ENCODE measurements at regions not wholly inside any gene's neighbourhood (a gene's known extent, or its start where the extent isn't known, plus 50 kb on each side); places are given as distances from the start of the nearest gene placed in this dataset.
"Not testable (repeated sequence)": the region's sequence is repeated elsewhere in the genome, so short reads cannot be mapped to it uniquely, and the experiment has no call there.

DNA sequence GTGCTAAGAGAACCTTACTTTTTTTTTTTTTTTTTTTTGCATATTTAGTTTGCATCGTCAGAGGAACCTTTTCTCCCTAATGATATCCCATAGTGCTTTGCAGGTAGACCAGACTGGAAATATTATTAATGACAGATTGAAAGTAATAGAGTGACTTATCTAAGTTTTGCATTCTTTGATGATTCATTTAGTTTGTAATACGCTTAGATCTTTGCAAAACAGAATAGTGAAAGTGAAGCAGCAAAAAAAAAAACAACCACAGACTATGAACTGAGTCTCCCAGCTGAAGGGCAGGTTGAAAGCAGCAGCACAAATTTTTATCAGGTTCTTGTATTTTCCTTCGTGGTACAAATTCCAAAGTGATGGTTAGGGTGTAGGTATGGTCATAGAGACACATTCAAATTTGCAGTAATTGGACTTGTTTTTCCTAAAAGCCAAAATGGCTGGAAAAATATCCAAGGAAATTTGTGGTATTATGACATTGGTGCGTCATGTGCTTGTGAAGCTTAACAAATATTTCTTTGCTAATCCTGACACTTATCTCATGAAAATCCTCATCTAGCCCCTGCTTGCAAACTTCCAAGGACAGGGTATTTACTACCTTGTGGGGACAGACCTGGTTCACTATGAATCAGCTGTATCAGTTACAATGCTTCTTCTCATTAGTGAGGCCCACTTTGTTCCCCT is 81.8 kb upstream of the CREB5 start:
- H3K9me3 ChIP-seq (ENCODE audit: low read length) = no peaks in the 10 kb centered on the region
- H3K79me2 ChIP-seq (ENCODE audit: insufficient read depth, low read depth, low read length) = no peaks in the 10 kb centered on the region
- ChIA-PET CTCF (ENCODE audit: unreplicated experiment) (no interaction called here), POLR2A (interaction anchor here (0.6 to 1.4 kb wide), 6 partner anchors 15 to 452 kb away, joined by 3 to 5 read pairs (median 3); no protein-coding TSS in a partner anchor)
- H3K4me3 ChIP-seq (ENCODE audit: low read depth, low read length, poor library complexity, severe bottlenecking) = no peak overlapping the region
- H3K36me3 ChIP-seq (ENCODE audit: insufficient read depth, low read length) = no peaks in the 10 kb centered on the region
- H3K9me2 ChIP-seq (ENCODE audit: insufficient read depth, low read length) = no peaks in the 10 kb centered on the region
- no peaks in the 10 kb centered on the region for H4K20me1 ChIP-seq (ENCODE audit: insufficient read depth, low read length)
- H2AFZ ChIP-seq (ENCODE audit: low read length) = no peak overlapping the region
- H3K4me2 ChIP-seq (ENCODE audit: low read length) = no peak overlapping the region
- DNase-seq (ENCODE audit: low spot score) = no peak
- intact Hi-C loops (cut with micrococcal nuclease; ENCODE audit: unreplicated experiment) = no loop called here
- H3K4me1 ChIP-seq (ENCODE audit: insufficient read depth, low read length, poor library complexity, severe bottlenecking) = no peaks in the 10 kb centered on the region
- BruUV-seq (replicated peaks) = no TSS peak
- no peak overlapping the region for H3K27ac ChIP-seq (ENCODE audit: low read depth, low read length, poor library complexity, severe bottlenecking)
- TF ChIP-seq EZH2phosphoT487 (IDR thresholded peaks at IDR 0.05; ENCODE audit: borderline replicate concordance, low read depth, low read length) = no peak
- TF ChIP-seq, protein P1, sequence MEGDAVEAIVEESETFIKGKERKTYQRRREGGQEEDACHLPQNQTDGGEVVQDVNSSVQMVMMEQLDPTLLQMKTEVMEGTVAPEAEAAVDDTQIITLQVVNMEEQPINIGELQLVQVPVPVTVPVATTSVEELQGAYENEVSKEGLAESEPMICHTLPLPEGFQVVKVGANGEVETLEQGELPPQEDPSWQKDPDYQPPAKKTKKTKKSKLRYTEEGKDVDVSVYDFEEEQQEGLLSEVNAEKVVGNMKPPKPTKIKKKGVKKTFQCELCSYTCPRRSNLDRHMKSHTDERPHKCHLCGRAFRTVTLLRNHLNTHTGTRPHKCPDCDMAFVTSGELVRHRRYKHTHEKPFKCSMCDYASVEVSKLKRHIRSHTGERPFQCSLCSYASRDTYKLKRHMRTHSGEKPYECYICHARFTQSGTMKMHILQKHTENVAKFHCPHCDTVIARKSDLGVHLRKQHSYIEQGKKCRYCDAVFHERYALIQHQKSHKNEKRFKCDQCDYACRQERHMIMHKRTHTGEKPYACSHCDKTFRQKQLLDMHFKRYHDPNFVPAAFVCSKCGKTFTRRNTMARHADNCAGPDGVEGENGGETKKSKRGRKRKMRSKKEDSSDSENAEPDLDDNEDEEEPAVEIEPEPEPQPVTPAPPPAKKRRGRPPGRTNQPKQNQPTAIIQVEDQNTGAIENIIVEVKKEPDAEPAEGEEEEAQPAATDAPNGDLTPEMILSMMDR (conservative IDR thresholded peaks at IDR 0.05; ENCODE audit: low read length) = no peak

DNA sequence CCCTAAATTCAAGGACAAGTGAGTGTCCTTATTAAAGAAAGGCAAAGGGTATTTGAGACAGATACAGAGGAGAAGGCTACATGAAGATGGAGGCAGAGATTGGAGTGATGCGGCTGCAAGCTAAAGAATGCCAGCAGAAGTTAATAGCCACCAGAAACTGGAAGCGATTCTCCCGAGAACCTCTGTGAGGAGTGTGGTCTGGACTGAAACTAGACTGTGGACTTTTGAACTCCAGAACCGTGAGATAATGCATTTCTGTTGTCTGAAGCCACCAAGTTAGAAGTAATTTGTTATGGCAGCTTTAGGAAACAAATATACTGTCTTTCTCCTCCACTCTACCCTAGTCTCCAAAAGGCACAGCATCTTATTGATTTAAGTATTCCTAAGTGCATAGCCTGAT is 80.3 kb upstream of the CREB5 start:
- Histone ChIP-seq H3K9me2 (ENCODE audit: insufficient read depth, low read length) (no peaks in the 10 kb centered on the region), H2AFZ (ENCODE audit: low read length) (no peak overlapping the region), H3K4me3 (ENCODE audit: low read depth, low read length, poor library complexity, severe bottlenecking) (no peak overlapping the region), H3K27ac (ENCODE audit: low read depth, low read length, poor library complexity, severe bottlenecking) (no peak overlapping the region), H3K36me3 (ENCODE audit: insufficient read depth, low read length) (no peaks in the 10 kb centered on the region), H3K4me1 (ENCODE audit: insufficient read depth, low read length, poor library complexity, severe bottlenecking) (no peaks in the 10 kb centered on the region), H3K4me2 (ENCODE audit: low read length) (no peak overlapping the region), H4K20me1 (ENCODE audit: insufficient read depth, low read length) (no peaks in the 10 kb centered on the region), H3K79me2 (ENCODE audit: insufficient read depth, low read depth, low read length) (no peaks in the 10 kb centered on the region), H3K9me3 (ENCODE audit: low read length) (no peaks in the 10 kb centered on the region)
- intact Hi-C loops (cut with micrococcal nuclease; ENCODE audit: unreplicated experiment) = no loop called here
- ChIA-PET CTCF (ENCODE audit: unreplicated experiment) (no interaction called here), POLR2A (interaction anchor here (1.3 kb wide), 2 partner anchors 18 to 97 kb away, joined by 3 to 5 read pairs; no protein-coding TSS in a partner anchor)
- DNase-seq (ENCODE audit: low spot score) = no peak
- TF ChIP-seq, protein P1 (conservative IDR thresholded peaks at IDR 0.05; ENCODE audit: low read length) = no peak
- no peak for TF ChIP-seq EZH2phosphoT487 (IDR thresholded peaks at IDR 0.05; ENCODE audit: borderline replicate concordance, low read depth, low read length)
- no TSS peak for BruUV-seq (replicated peaks)

DNA sequence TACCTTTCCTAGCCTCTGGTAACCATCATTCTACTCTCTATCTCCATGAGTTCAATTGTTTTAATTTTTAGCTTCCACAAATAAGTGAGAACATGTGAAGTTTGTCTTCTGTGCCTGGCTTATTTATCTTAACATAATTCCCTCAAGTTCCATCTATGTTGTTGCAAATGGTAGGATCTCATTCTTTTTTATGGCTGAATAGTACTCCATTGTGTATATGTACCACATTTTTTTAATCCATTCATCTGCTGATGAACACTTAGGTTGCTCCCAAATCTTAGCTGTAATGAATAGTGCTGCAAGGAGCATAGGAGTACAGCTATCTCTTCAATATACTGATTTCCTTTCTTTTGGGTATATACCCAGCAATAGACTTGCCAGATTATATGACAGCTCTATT is 78.8 kb upstream of the CREB5 start:
- BruUV-seq (replicated peaks); H4K20me1 ChIP-seq (ENCODE audit: insufficient read depth, low read length): not testable (repeated sequence)
- POLR2A ChIA-PET = interaction anchor here (1.3 kb wide), 1 partner anchor 20 kb away, joined by 5 read pairs; no protein-coding TSS in a partner anchor

More for the DNA sequence above, 78.8 kb upstream of the CREB5 start:
- H3K9me2 ChIP-seq (ENCODE audit: insufficient read depth, low read length); H3K4me3 ChIP-seq (ENCODE audit: low read depth, low read length, poor library complexity, severe bottlenecking); H3K4me2 ChIP-seq (ENCODE audit: low read length); H3K4me1 ChIP-seq (ENCODE audit: insufficient read depth, low read length, poor library complexity, severe bottlenecking); H3K79me2 ChIP-seq (ENCODE audit: insufficient read depth, low read depth, low read length); DNase-seq (ENCODE audit: low spot score); H3K27ac ChIP-seq (ENCODE audit: low read depth, low read length, poor library complexity, severe bottlenecking); H3K36me3 ChIP-seq (ENCODE audit: insufficient read depth, low read length); CTCF ChIA-PET (ENCODE audit: unreplicated experiment); H3K9me3 ChIP-seq (ENCODE audit: low read length); H2AFZ ChIP-seq (ENCODE audit: low read length); intact Hi-C loops (cut with micrococcal nuclease; ENCODE audit: unreplicated experiment): not testable (repeated sequence)

Data from OCI-LY7 (cell line).